ENCODE measurements at regions not wholly inside any gene's neighbourhood (a gene's known extent, or its start where the extent isn't known, plus 50 kb on each side); places are given as distances from the start of the nearest gene placed in this dataset.

- DNase-seq (no peak), ATAC-seq (ENCODE audit: insufficient read depth, low read depth) (no peak)
- Histone ChIP-seq H3K4me1 (ENCODE audit: insufficient read depth, low read length) (no peaks in the 10 kb centered on the region), H3K27me3 (ENCODE audit: insufficient read depth, low read length, poor library complexity) (no peaks in the 10 kb centered on the region), H3K4me2 (ENCODE audit: insufficient read depth, low read length) (no peak overlapping the region), H4K20me1 (ENCODE audit: insufficient read depth, low read length) (no peaks in the 10 kb centered on the region), H3K4me3 (ENCODE audit: low read depth in 1 of 2, low read length in 2 of 2) (no peak overlapping the region), H2AFZ (ENCODE audit: low read depth, low read length) (no peak overlapping the region), H3K9me3 (ENCODE audit: insufficient read depth, low read length, severe bottlenecking) (no peaks in the 10 kb centered on the region), H3K27ac (ENCODE audit: low read length) (no peak overlapping the region), H3K36me3 (ENCODE audit: insufficient read depth, low read length) (peaks cover 22% of the 10 kb centered on the region), H3K79me2 (ENCODE audit: insufficient read depth, low read length) (peaks cover 18% of the 10 kb centered on the region), H3K9ac (ENCODE audit: low read depth, low read length) (no peak overlapping the region)
- TF ChIP-seq EZH2 (IDR thresholded peaks at IDR 0.05; ENCODE audit: borderline replicate concordance, low read depth, low read length, severe bottlenecking) (no peak), CTCF (IDR thresholded peaks at IDR 0.05; ENCODE audit: borderline replicate concordance, extremely low read depth, low read length, poor library complexity, severe bottlenecking) (no peak)
Observed at GRCh38 chrX:45842207-45842925, 641.7 kb upstream of the DIPK2B start.

DNA sequence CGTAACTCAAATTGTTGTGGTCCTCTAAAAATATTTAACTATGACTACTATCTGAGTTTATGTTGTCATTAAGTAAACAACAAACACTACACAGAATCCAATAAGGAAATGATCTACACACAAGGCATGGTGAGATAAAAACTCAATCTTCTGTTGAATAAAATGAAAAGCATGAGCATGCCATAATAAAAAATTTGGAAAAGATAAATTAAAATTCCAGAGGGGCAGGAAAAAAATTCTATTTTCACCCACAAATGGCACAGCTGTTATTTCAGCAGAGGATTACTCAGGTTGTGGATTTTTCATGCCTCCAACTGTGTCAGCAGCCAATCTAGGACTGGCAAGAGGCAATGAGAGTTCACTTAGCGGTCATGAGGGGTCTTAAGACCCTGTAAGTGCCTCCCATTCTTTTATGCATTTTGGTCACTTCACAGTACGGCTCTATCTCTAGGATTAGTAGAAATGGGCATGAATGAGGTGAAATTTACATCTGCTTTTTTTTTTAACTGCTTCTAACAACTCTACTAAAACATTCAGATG is 639.8 kb upstream of the DIPK2B start:
- H3K27me3 ChIP-seq (ENCODE audit: insufficient read depth, low read length, poor library complexity), result no peaks in the 10 kb centered on the region
- TF ChIP-seq CTCF (IDR thresholded peaks at IDR 0.05; ENCODE audit: borderline replicate concordance, extremely low read depth, low read length, poor library complexity, severe bottlenecking) (no peak), EZH2 (IDR thresholded peaks at IDR 0.05; ENCODE audit: borderline replicate concordance, low read depth, low read length, severe bottlenecking) (no peak)
- H3K9me3 ChIP-seq (ENCODE audit: insufficient read depth, low read length, severe bottlenecking), result no peaks in the 10 kb centered on the region
- H3K4me3 ChIP-seq (ENCODE audit: low read depth in 1 of 2, low read length in 2 of 2), result no peak overlapping the region
- H3K79me2 ChIP-seq (ENCODE audit: insufficient read depth, low read length), result peaks cover 10% of the 10 kb centered on the region
- no peak overlapping the region for H3K27ac ChIP-seq (ENCODE audit: low read length)
- no peak overlapping the region for H3K9ac ChIP-seq (ENCODE audit: low read depth, low read length)
- no peak for ATAC-seq (ENCODE audit: insufficient read depth, low read depth)
- no peaks in the 10 kb centered on the region for H4K20me1 ChIP-seq (ENCODE audit: insufficient read depth, low read length)
- no peak overlapping the region for H2AFZ ChIP-seq (ENCODE audit: low read depth, low read length)
- no peak overlapping the region for H3K4me2 ChIP-seq (ENCODE audit: insufficient read depth, low read length)
- no peaks in the 10 kb centered on the region for H3K4me1 ChIP-seq (ENCODE audit: insufficient read depth, low read length)
- DNase-seq, result no peak
- peaks cover 7% of the 10 kb centered on the region; the same call in 1 of the 2 replicates for H3K36me3 ChIP-seq (ENCODE audit: insufficient read depth, low read length)

DNA sequence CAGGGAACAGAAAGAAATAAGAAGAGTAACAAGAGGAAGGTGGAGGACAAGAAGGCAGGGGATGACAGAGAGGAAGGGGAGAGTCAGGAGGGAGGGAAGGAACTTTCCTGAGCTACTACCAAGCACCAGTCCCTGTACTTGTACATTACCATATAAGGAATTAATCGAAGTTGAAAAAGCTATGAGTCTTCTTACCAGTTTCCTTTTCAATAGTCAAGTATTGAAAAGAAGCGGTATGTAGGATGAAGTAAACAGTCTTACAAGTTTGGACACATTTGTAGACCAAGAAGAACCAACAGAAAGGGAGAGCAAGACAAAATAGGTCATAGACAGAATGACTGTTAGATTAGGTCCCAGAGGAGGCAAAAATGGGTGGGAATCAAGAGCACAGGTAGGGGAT is 629.7 kb upstream of the DIPK2B start:
- no peak for ATAC-seq (ENCODE audit: insufficient read depth, low read depth)
- H4K20me1 ChIP-seq (ENCODE audit: insufficient read depth, low read length), result no peaks in the 10 kb centered on the region
- no peak overlapping the region for H3K9ac ChIP-seq (ENCODE audit: low read depth, low read length)
- peaks cover 40% of the 10 kb centered on the region for H3K79me2 ChIP-seq (ENCODE audit: insufficient read depth, low read length)
- DNase-seq, result no peak
- H3K4me1 ChIP-seq (ENCODE audit: insufficient read depth, low read length), result no peaks in the 10 kb centered on the region
- no peaks in the 10 kb centered on the region for H3K9me3 ChIP-seq (ENCODE audit: insufficient read depth, low read length, severe bottlenecking)
- H3K27me3 ChIP-seq (ENCODE audit: insufficient read depth, low read length, poor library complexity), result no peaks in the 10 kb centered on the region
- no peak overlapping the region for H2AFZ ChIP-seq (ENCODE audit: low read depth, low read length)
- no peak overlapping the region for H3K4me3 ChIP-seq (ENCODE audit: low read depth in 1 of 2, low read length in 2 of 2)
- no peak overlapping the region for H3K4me2 ChIP-seq (ENCODE audit: insufficient read depth, low read length)
- H3K36me3 ChIP-seq (ENCODE audit: insufficient read depth, low read length), result no peaks in the 10 kb centered on the region; the same call in 1 of the 2 replicates
- no peak overlapping the region for H3K27ac ChIP-seq (ENCODE audit: low read length)
- no peak for TF ChIP-seq CTCF (IDR thresholded peaks at IDR 0.05; ENCODE audit: borderline replicate concordance, extremely low read depth, low read length, poor library complexity, severe bottlenecking)
- TF ChIP-seq EZH2 (IDR thresholded peaks at IDR 0.05; ENCODE audit: borderline replicate concordance, low read depth, low read length, severe bottlenecking), result no peak
